ENCODE measurements at regions not wholly inside any gene's neighbourhood (a gene's known extent, or its start where the extent isn't known, plus 50 kb on each side); places are given as distances from the start of the nearest gene placed in this dataset.

DNA sequence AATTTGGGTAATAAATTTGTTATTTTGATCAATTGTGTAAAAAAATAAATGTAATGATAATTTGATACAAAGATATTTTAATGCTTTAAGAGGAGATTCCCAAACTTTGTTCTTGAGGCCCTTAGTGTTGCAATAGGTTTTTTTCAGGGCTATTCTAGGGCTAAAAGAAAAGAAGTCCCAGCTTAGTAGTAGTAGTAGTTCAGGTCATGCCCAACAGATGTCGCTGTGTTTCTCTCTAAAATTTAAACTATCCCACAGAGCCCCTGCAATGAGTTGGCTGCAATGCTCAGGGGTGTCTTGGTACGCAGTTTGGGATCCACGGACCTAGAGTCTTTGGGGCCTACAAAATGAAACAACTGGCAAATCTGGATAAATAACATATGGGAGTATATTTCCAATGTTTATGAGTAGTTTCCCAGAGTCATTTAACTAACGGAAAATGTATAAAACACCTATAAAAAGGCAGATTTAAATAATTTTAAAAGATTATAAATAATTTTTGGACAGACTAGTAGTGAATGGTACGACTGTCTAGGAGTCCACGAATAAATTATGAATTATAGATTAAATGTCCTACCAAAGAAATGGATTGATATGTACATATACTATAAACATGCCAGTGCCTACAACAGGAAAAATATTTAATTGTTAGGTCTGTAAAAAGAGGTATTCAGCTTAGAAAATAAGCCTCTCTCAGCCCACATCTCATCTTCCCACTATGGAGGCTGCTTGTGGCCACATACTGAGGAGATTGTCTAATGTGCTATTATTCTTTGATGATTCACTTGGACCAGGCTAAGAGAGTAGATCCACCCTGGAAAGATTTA is 228.5 kb upstream of the PMFBP1 start:
- TF ChIP-seq POLR2A (IDR thresholded peaks at IDR 0.05), result no peak
- TF ChIP-seq CTCF (IDR thresholded peaks at IDR 0.05), result no peak
